Activated CD4-positive, alpha-beta memory T cell treated with anti-CD3 and anti-CD28 coated beads, Interleukin-2, amount 10 ng/mL, durations not matched to agents 7 days and 5 days (primary cell): ENCODE measurements at regions not wholly inside any gene's neighbourhood (a gene's known extent, or its start where the extent isn't known, plus 50 kb on each side); places are given as distances from the start of the nearest gene placed in this dataset.
A peak's percentile ranks its signal among the peaks of the same experiment; 100 is the strongest.
"Not testable (repeated sequence)": the region's sequence is repeated elsewhere in the genome, so short reads cannot be mapped to it uniquely, and the experiment has no call there.

ENCODE experiments used
- CTCF ChIA-PET: fragments of 350-600 bp; sonication (Branson Sonifier 250); formaldehyde crosslinking; loops from one replicate; lab custom pipeline; 2021; ENCODE audit warnings: antibody characterized with exemption, inconsistent platforms; lab: Charles Lee
- POLR2A ChIA-PET: fragments of 350-600 bp; sonication (Branson Sonifier 250); formaldehyde crosslinking; loops from one replicate; lab custom pipeline; 2021; ENCODE audit warnings: antibody characterized with exemption; lab: Charles Lee
- DNase-seq: peaks from one replicate; pipeline ENCODE4 v3.0.0-alpha.2; 2020
- H3K27ac Mint-ChIP-seq: one replicate; pipeline ENCODE4 v1.8.0; 2021; ENCODE audit warnings: mild to moderate bottlenecking, mixed read lengths
- H3K27me3 Mint-ChIP-seq: one replicate; pipeline ENCODE4 v1.8.0; 2021; ENCODE audit warnings: mixed read lengths
- H3K36me3 Mint-ChIP-seq: one replicate; pipeline ENCODE4 v1.8.0; 2021; ENCODE audit warnings: low read depth, mixed read lengths
- H3K4me1 Mint-ChIP-seq: one replicate; pipeline ENCODE4 v1.8.0; 2021; ENCODE audit warnings: mixed read lengths
- H3K4me3 Mint-ChIP-seq: one replicate; pipeline ENCODE4 v1.8.0; 2021; ENCODE audit warnings: mild to moderate bottlenecking, mixed read lengths
- H3K9me3 Mint-ChIP-seq: one replicate; pipeline ENCODE4 v1.8.0; 2021; ENCODE audit warnings: mixed read lengths

GRCh38 chr4:184276346-184276745 lies 58.7 kb upstream of the ENPP6 start:
- POLR2A ChIA-PET, H3K27ac Mint-ChIP-seq, CTCF ChIA-PET, H3K27me3 Mint-ChIP-seq, DNase-seq, H3K4me3 Mint-ChIP-seq: not testable (repeated sequence)
- Mint-ChIP-seq H3K36me3 (peaks cover 19% of the 10 kb centered on the region), H3K4me1 (peaks cover 45% of the 10 kb centered on the region), H3K9me3 (peaks cover 19% of the 10 kb centered on the region)

- CTCF ChIA-PET = interaction anchor here (1.5 kb wide), 1 partner anchor 12 kb away, joined by 6 read pairs; no protein-coding TSS in a partner anchor
- no peak overlapping the region for H3K27ac Mint-ChIP-seq
- H3K9me3 Mint-ChIP-seq = peaks cover 19% of the 10 kb centered on the region
- no peak for DNase-seq
- no peak overlapping the region for H3K4me3 Mint-ChIP-seq
- peaks cover 16% of the 10 kb centered on the region for H3K36me3 Mint-ChIP-seq
- peaks cover 42% of the 10 kb centered on the region for H3K4me1 Mint-ChIP-seq
- POLR2A ChIA-PET = no interaction called here
- no peaks in the 10 kb centered on the region for H3K27me3 Mint-ChIP-seq
Observed at GRCh38 chr4:184275766-184276165, 58.1 kb upstream of the ENPP6 start.

- ChIA-PET POLR2A (interaction anchor here (1.6 to 2.6 kb wide), 3 partner anchors 8 to 460 kb away, joined by 4 to 8 read pairs (median 4); partner anchors contain the start of genes CENPU and IRF2), CTCF (interaction anchor here (0.5 to 2.0 kb wide), 6 partner anchors 8 to 570 kb away, joined by 3 to 17 read pairs (median 4); partner anchors contain the start of genes CASP3 and PRIMPOL)
- peak overlapping the region; percentile 44 for H3K27ac Mint-ChIP-seq
Observed at GRCh38 chr4:184274286-184274951, 56.7 kb upstream of the ENPP6 start.

GRCh38 chr4:184273166-184274147 lies 55.8 kb upstream of the ENPP6 start:
- peaks cover 15% of the 10 kb centered on the region for H3K9me3 Mint-ChIP-seq
- no peak overlapping the region for H3K4me3 Mint-ChIP-seq
- H3K4me1 Mint-ChIP-seq = peaks cover 52% of the 10 kb centered on the region
- ChIA-PET CTCF (interaction anchor here (0.5 to 2.0 kb wide), 6 partner anchors 9 to 571 kb away, joined by 3 to 17 read pairs (median 4); partner anchors contain the start of genes CASP3 and PRIMPOL), POLR2A (interaction anchor here (0.9 to 2.6 kb wide), 5 partner anchors 9 to 461 kb away, joined by 3 to 8 read pairs (median 4); partner anchors contain the start of genes CENPU and IRF2)
- H3K27me3 Mint-ChIP-seq = no peaks in the 10 kb centered on the region
- no peak for DNase-seq
- peaks cover 13% of the 10 kb centered on the region for H3K36me3 Mint-ChIP-seq
- H3K27ac Mint-ChIP-seq = peak overlapping the region; percentile 44

More at GRCh38 chr4:184274286-184274951, 56.7 kb upstream of the ENPP6 start:
- Mint-ChIP-seq H3K36me3 (peaks cover 16% of the 10 kb centered on the region), H3K27me3 (no peaks in the 10 kb centered on the region), H3K9me3 (peaks cover 17% of the 10 kb centered on the region), H3K4me3 (no peak overlapping the region), H3K4me1 (peaks cover 42% of the 10 kb centered on the region)
- no peak for DNase-seq

DNA sequence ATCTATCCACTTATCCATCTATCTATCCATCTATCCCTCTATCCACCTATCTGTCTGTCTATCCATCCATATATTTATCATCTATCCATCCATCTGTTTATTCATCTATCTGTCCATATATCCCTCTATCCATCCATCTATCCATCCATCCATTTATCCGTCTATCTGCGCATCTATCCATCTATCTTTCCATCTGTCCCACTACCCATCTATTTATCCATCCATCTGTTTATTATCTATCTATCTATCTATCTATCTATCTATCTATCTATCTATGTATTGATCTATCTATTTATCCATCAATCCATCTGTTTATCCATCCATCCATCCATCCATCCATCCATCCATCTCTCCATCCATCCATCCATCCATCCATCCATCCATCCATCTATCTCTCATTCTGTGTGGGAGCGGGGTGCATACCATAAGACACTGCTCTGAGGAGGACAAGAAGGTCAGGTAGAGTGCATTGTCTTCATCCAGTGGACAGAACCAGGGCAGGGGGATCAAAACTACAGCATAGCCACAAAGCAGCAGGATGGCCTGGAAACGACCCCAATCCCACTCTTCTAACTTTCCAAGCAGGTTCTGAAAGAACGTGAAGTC lies 53.2 kb upstream of the ENPP6 start:
- Mint-ChIP-seq H3K4me1 (peaks cover 72% of the 10 kb centered on the region), H3K27ac (no peak overlapping the region)
- POLR2A ChIA-PET = interaction anchor here (1.0 to 8.3 kb wide), 7 partner anchors 9 to 463 kb away, joined by 3 to 137 read pairs (median 3); partner anchors contain the start of gene CENPU

GRCh38 chr4:184269879-184270430 lies 52.3 kb upstream of the ENPP6 start:
- peak overlapping the region; percentile 100 for H3K27ac Mint-ChIP-seq

More for the DNA sequence above, 53.2 kb upstream of the ENPP6 start:
- no peaks in the 10 kb centered on the region for H3K9me3 Mint-ChIP-seq
- H3K36me3 Mint-ChIP-seq = no peaks in the 10 kb centered on the region
- DNase-seq = no peak
- no peak overlapping the region for H3K4me3 Mint-ChIP-seq
- no peaks in the 10 kb centered on the region for H3K27me3 Mint-ChIP-seq
- CTCF ChIA-PET = interaction anchor here (0.8 to 8.3 kb wide), 2 partner anchors 10 to 12 kb away, joined by 3 to 102 read pairs; no protein-coding TSS in a partner anchor

DNA sequence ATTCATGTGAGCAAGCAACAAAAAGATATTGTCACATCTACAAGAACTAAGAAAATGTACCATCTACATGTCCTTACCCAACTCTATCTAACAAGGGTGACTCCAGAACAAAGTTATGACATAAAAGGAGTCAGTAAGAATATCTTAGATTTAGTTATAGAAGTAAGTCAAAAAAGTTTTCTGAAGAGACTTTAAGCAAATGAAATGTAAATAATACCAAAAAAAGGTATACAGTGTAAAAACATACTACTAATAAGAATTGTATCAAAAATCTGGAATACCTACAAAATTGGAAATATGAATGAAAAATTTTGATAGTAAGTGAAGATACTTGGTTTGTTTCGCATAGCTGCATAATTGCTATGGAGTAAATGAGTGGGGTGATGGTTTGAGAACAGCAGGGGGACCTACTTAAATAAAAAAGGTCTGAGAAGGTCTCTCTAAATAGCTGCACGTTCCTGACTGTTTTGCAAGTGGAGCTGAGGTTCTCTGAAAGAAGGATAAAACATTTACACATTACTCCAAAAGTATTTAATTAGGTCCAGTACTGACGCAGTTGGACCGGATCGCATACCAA lies 51.0 kb upstream of the ENPP6 start:
- Mint-ChIP-seq H3K36me3 (no peaks in the 10 kb centered on the region), H3K4me3 (peak overlapping the region; percentile 92), H3K9me3 (no peaks in the 10 kb centered on the region), H3K27me3 (no peaks in the 10 kb centered on the region), H3K27ac (peak overlapping the region; percentile 100), H3K4me1 (peaks cover 78% of the 10 kb centered on the region)
- CTCF ChIA-PET = interaction anchor here (0.9 to 8.3 kb wide), 10 partner anchors 12 to 465 kb away, joined by 3 to 102 read pairs (median 3); partner anchors contain the start of genes CASP3, CENPU and PRIMPOL
- DNase-seq = no peak
- POLR2A ChIA-PET = interaction anchor here (0.7 to 8.3 kb wide), 24 partner anchors 12 to 821 kb away, joined by 3 to 137 read pairs (median 4); partner anchors contain the start of genes CASP3, CENPU, IRF2 and PRIMPOL

More at GRCh38 chr4:184269879-184270430, 52.3 kb upstream of the ENPP6 start:
- DNase-seq = no peak
- Mint-ChIP-seq H3K27me3 (no peaks in the 10 kb centered on the region), H3K4me1 (peaks cover 80% of the 10 kb centered on the region), H3K36me3 (no peaks in the 10 kb centered on the region), H3K4me3 (no peak overlapping the region), H3K9me3 (no peaks in the 10 kb centered on the region)
- ChIA-PET POLR2A (interaction anchor here (0.7 to 8.3 kb wide), 8 partner anchors 11 to 463 kb away, joined by 3 to 137 read pairs (median 52); partner anchors contain the start of genes CASP3, CENPU, IRF2 and PRIMPOL), CTCF (interaction anchor here (1.6 to 8.3 kb wide), 3 partner anchors 11 to 464 kb away, joined by 3 to 102 read pairs (median 6); partner anchors contain the start of gene CENPU)

DNA sequence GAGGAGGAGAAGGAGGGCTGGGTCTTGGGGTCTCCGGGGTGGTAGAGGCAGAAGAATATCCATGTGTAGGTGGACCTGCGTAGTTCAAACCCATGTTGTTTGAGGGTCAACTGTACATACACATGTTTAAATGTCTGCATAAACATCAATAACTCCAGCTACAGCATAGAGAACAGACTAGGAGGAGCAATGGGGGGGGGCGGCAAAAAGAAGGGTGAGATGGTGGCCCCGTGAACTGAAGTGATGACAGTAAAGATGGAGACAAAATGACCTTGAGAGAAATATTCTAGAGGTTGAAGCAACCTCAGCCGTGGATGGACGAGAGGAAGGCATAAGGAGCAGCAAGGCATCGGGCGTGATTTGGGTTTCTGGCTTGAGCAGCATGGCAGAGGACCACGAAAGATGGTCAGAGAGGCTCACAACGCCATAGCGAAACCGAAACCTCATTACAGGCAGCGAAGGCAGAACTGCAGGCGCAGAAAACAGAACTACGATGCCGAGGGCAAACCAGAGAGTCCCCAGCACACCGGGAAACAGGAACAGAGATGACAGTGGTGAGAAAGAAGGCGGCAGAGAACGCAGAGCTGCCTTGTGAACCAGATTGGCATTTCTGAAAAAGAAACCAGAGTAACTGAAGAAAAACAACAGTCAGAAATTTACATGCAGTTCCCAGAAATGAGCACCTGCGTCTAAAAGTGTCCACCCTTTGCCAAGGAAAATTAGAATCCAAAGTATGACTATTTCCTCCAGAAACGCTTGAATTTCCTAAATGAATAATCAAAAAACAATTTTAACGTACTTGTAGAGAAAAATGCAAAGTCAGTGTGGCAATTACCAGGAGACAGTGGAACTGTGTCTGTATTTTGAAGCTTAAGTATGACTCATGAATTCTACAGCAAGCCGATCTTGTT lies 50.3 kb upstream of the ENPP6 start:
- peak overlapping the region; percentile 100 for H3K27ac Mint-ChIP-seq
- H3K36me3 Mint-ChIP-seq = no peaks in the 10 kb centered on the region
- peak overlapping the region; percentile 92 for H3K4me3 Mint-ChIP-seq
- ChIA-PET POLR2A (interaction anchor here (0.7 to 8.3 kb wide), 24 partner anchors 13 to 820 kb away, joined by 3 to 137 read pairs (median 6); partner anchors contain the start of genes CASP3, CENPU, IRF2 and PRIMPOL), CTCF (interaction anchor here (0.9 to 8.3 kb wide), 12 partner anchors 13 to 466 kb away, joined by 3 to 102 read pairs (median 3); partner anchors contain the start of genes CASP3, CENPU and PRIMPOL)
- peaks cover 77% of the 10 kb centered on the region for H3K4me1 Mint-ChIP-seq
- no peaks in the 10 kb centered on the region for H3K9me3 Mint-ChIP-seq
- DNase-seq = peak; percentile 85
- no peaks in the 10 kb centered on the region for H3K27me3 Mint-ChIP-seq
